GM19324 (cell line): ENCODE measurements at regions not wholly inside any gene's neighbourhood (a gene's known extent, or its start where the extent isn't known, plus 50 kb on each side); places are given as distances from the start of the nearest gene placed in this dataset.
"Not testable (repeated sequence)": the region's sequence is repeated elsewhere in the genome, so short reads cannot be mapped to it uniquely, and the experiment has no call there.

Source experiments
- ATAC-seq: cut with Tn5 transposase; IDR thresholded peaks from one replicate; pipeline ENCODE4 v1.9.1; 2021; ENCODE audit warnings: mild to moderate bottlenecking, moderate library complexity; ENCODE audit not compliant: unreplicated experiment, low FRiP score

DNA sequence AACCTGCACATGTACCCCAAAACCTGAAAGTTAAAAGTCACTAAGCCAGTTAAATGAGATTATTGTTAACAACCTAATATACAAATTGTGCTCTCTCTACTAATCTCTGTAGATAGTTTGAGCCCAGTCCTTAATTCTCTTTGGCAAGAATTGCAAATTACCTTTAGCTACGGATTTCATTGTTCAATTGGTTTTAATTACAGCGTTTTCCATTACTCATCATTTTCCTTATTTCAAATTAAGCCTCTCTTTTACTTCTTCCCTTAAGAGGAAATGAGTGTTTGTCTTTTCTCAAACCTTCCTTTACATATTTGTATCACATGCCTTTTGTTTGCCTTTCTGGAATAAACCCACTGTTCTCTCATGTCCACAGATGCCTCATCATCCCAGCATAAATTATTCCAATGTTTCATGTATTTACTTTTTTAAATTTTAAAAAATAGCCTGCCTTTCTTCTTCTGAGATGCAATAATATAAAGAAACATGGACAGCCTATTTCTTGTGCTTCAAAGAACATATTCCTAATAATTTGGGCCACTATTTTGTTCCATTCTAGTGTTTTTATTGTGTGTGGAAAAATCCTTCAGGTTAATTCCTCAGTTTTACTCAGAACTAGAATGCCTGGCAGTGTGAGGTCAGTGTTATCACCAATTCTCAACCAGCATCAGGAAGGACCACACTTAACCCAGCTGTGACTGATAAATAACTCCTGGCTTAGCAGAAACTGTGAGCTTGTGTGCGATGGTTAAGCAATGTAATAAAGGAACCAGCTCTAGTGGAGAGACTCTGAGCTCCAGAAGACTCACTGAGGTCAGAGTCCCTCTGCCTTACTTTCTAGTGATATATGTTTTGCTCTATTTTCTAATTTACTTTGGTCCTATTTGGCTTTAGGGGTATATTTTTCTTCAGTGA, 600.5 kb downstream of the LTN1 start:
- ATAC-seq: no peak

- ATAC-seq: no peak
Measured at GRCh38 chr21:28387220-28387619, 605.5 kb downstream of the LTN1 start.

DNA sequence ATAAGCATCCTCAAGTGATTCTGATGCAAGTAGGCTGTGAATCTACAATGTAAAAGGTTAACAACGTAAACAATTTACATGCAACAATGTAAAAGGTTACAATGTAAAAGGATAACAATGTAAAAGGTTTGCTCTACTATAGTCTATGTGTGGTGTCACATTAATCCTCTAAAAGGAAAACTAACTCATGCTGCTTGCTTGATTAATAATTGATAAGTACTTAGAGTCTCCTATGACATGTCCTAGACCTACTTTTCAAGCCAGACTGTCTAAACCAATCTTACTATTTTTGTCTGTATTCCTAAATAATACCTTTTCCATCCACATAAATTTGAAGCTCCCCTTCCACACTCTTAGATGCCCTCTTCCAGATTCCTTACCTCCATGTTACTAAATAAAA, 606.8 kb downstream of the LTN1 start:
- ATAC-seq: no peak

DNA sequence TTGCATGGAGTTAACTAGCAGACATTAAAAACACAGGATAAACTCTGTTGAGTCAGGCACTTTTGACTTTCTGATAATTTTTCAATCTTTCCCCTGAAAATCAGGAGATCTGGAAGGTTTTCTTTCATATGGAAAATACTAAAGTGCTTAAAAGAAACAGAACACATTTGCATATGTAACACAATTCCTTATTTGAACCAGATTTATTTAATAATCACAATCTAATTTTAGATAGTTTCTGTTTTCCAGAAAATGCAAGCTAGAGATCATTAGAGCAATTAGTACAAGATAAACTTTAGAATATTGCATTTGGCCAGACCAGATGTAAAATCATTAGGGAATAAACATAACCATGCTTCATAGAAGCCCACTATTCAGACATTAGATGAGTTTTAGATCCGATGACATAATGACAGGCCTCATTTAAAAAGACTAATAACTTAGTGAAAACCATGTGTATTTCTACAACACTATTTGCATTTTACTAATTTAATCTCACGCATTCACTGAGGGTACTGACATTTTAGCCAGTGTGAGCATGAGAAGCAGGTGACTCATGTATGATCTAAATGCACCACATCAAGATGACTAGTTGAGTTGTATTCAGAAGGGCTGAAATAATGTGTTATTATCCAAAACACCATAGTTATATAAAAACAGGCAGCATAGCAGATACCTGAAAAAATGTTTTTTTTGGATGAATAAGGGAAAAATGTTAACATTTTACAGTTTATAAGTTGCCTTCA, 611.5 kb downstream of the LTN1 start:
- not testable (repeated sequence) for ATAC-seq

DNA sequence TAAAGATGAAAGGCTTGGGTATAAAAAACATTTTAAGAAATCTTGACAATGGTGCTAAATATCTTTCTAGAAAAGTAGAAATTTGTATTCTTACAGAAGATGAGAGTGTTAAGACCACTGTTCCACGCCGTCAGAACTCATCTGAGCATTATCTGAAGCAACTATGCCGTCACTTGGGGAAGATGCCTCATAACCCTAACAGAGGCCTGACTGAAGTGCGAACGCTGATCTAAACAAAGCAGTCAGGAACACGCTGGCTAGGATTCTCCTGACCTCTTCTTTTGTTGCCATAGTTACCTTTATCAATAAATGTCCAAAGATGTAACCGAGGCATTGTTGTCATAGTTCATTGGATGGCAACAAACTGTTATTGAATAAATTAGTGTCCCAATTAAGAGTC, 612.4 kb downstream of the LTN1 start:
- no peak for ATAC-seq

GRCh38 chr21:28378026-28378425, 614.7 kb downstream of the LTN1 start:
- ATAC-seq: no peak

GRCh38 chr21:28375708-28376385, 616.8 kb downstream of the LTN1 start:
- ATAC-seq: no peak

- ATAC-seq: no peak
Measured at GRCh38 chr21:28374881-28375280, 617.8 kb downstream of the LTN1 start.

- ATAC-seq: no peak
Measured at GRCh38 chr21:28371713-28372112, 621.0 kb downstream of the LTN1 start.

GRCh38 chr21:28359300-28359699, 633.4 kb downstream of the LTN1 start:
- no peak for ATAC-seq

GRCh38 chr21:28358702-28359101, 634.0 kb downstream of the LTN1 start:
- ATAC-seq: no peak

DNA sequence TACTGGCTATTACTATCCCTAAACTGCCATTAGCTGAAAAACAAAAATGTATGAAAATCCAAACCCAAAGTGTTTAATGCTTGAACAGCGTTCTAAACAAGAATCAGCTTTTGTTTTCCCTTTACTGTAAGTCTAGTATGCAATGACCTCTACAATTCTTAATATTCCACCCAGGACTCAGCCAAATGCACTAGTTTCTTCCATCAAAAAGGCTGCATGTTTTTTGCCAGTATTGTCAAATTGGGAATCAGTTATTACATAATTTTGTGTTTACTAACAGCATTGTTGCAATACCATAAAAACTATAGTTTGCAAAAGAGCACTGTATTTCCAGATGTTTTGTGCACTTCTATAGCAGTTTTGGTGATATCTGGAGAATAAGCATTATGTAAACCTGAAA, 634.5 kb downstream of the LTN1 start:
- no peak for ATAC-seq

- ATAC-seq: no peak
Measured at GRCh38 chr21:28357743-28358142, 634.9 kb downstream of the LTN1 start.

DNA sequence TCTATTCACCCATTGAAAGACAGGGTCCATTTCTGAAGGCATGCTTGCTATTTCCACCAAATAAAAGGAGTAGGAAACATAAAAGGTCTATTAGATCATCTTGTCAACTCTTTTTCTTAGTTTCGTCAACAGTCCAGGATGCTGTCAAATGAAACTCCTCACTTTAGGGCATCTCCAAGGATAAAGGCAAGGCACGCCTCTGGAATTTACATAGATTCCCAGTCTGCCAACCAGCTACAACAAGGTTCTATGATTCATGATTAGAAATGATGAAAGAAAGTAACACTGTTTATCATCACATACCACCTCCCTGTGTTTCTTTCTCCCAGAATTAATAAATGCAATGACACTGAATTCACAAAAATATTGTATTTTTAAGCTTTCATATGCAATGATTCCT, 636.3 kb downstream of the LTN1 start:
- no peak for ATAC-seq

DNA sequence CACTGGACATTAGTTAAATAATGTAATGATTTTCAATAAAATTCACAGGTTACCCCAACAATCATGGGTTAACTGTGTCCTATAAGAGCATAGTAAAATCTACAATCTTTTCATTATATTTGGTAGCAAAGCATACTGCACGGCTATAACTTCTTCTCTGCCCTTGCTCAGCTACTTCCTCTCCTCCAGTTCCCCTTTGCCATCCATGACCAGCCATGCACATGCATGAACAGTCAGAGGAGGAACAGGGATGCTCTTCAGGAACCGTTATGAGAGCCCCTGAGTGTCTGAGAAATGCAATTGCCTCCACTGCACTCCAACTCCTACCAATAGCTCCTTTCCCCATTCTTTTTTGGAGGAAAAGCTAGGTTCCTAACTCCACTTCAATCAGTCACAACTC, 646.7 kb downstream of the LTN1 start:
- no peak for ATAC-seq

DNA sequence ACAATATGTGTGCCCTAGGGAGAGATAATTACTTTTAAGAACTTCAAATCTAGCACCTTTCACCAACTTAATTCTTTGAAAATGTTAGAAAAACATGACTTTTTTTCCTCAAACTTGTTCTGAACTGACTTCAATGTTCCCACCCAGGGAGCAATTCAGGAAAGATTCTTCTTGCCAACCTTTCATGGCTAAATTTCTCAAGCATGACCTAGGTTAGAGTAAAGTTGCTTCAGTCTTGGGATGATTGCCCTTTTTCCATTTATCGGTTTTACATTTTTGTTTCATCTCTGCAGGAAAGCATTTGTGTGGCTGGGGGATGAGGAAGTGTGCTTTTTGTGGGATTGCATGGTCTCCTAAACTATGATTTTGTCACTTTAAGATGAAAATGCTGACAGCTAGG, 647.7 kb downstream of the LTN1 start:
- no peak for ATAC-seq

DNA sequence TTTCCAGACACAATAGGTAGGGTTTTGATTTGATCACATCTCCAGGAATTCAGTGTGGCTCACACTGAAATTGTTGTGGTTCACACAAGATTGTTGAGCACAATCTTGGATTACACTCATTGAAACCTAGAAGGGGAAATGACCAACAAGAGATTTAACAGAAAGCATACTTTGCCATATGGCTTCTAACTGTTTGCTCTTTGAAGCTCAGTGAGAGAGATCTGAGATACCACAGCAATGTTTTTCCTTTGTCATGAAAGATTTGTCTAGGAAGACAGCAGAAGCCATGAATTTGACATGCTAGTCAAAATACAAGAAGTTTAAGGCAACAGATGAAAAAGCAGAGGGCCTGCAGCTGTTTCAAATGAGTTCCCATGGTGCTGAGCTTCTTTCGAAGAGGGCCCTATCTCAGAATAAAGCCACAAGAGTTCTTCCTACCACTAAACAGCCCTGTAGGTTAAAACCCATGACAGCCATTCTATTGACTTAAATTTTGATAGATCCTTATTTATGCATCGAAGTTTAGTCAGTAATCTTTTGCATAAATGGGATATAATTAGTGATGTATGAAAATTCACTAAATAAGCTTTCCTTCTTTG, 650.4 kb downstream of the LTN1 start:
- ATAC-seq: no peak

GRCh38 chr21:28339403-28339802, 653.3 kb downstream of the LTN1 start:
- ATAC-seq: no peak

- ATAC-seq: no peak
Measured at GRCh38 chr21:28338701-28339305, 653.9 kb downstream of the LTN1 start.

GRCh38 chr21:28337315-28337714, 655.4 kb downstream of the LTN1 start:
- no peak for ATAC-seq
